ENCODE measurements at regions not wholly inside any gene's neighbourhood (a gene's known extent, or its start where the extent isn't known, plus 50 kb on each side); places are given as distances from the start of the nearest gene placed in this dataset.
"Not testable (repeated sequence)": the region's sequence is repeated elsewhere in the genome, so short reads cannot be mapped to it uniquely, and the experiment has no call there.

GRCh38 chr5:13214182-13214581 lies 730.3 kb downstream of the DNAH5 start:
- DNase-seq = no peak

GRCh38 chr5:13212886-13213285 lies 731.6 kb downstream of the DNAH5 start:
- no peak for DNase-seq

- DNase-seq = no peak
These were observed 733.4 kb downstream of the DNAH5 start for GRCh38 chr5:13211064-13211463.

GRCh38 chr5:13207112-13207511 lies 737.4 kb downstream of the DNAH5 start:
- DNase-seq = no peak

GRCh38 chr5:13201022-13201421 lies 743.5 kb downstream of the DNAH5 start:
- no peak for DNase-seq

- DNase-seq = not testable (repeated sequence)
These were observed 746.3 kb downstream of the DNAH5 start for GRCh38 chr5:13198226-13198625.

- DNase-seq = no peak
These were observed 755.0 kb downstream of the DNAH5 start for GRCh38 chr5:13189532-13189931.

GRCh38 chr5:13188371-13188770 lies 756.1 kb downstream of the DNAH5 start:
- no peak for DNase-seq

- no peak for DNase-seq
These were observed 757.3 kb downstream of the DNAH5 start for GRCh38 chr5:13187186-13187585.

GRCh38 chr5:13186177-13186576 lies 758.3 kb downstream of the DNAH5 start:
- no peak for DNase-seq

GRCh38 chr5:13179407-13180087 lies 764.9 kb downstream of the DNAH5 start:
- DNase-seq = no peak

- no peak for DNase-seq
These were observed 800.9 kb downstream of the DNAH5 start for GRCh38 chr5:13143630-13144029.

GRCh38 chr5:13143214-13143613 lies 801.3 kb downstream of the DNAH5 start:
- DNase-seq = no peak

- DNase-seq = no peak
These were observed 810.5 kb downstream of the DNAH5 start for GRCh38 chr5:13133951-13134350.

GRCh38 chr5:13115476-13115875 lies 829.0 kb downstream of the DNAH5 start:
- no peak for DNase-seq

GRCh38 chr5:13108265-13108664 lies 836.2 kb downstream of the DNAH5 start:
- DNase-seq = no peak

- no peak for DNase-seq
These were observed 837.0 kb downstream of the DNAH5 start for GRCh38 chr5:13107537-13107936.

GRCh38 chr5:13081116-13081515 lies 863.4 kb downstream of the DNAH5 start:
- no peak for DNase-seq

- not testable (repeated sequence) for DNase-seq
These were observed 871.6 kb downstream of the DNAH5 start for GRCh38 chr5:13072936-13073335.

GRCh38 chr5:13063088-13063487 lies 881.4 kb downstream of the DNAH5 start:
- no peak for DNase-seq

GRCh38 chr5:13045897-13046551 lies 898.5 kb downstream of the DNAH5 start:
- no peak for DNase-seq

- DNase-seq = no peak
These were observed 910.4 kb downstream of the DNAH5 start for GRCh38 chr5:13034061-13034460.

GRCh38 chr5:13029211-13029610 lies 915.3 kb downstream of the DNAH5 start:
- DNase-seq = no peak

- no peak for DNase-seq
These were observed 916.6 kb downstream of the DNAH5 start for GRCh38 chr5:13027874-13028273.

- DNase-seq = no peak
These were observed 924.8 kb downstream of the DNAH5 start for GRCh38 chr5:13019729-13020128.

All from NCI-H345 (cell line).